GM18909 (cell line): ENCODE measurements at regions not wholly inside any gene's neighbourhood (a gene's known extent, or its start where the extent isn't known, plus 50 kb on each side); places are given as distances from the start of the nearest gene placed in this dataset.

Experiments used
- ATAC-seq: cut with Tn5 transposase; IDR thresholded peaks from one replicate; pipeline ENCODE4 v1.9.1; 2021; ENCODE audit warnings: mild to moderate bottlenecking; ENCODE audit not compliant: unreplicated experiment, poor library complexity

DNA sequence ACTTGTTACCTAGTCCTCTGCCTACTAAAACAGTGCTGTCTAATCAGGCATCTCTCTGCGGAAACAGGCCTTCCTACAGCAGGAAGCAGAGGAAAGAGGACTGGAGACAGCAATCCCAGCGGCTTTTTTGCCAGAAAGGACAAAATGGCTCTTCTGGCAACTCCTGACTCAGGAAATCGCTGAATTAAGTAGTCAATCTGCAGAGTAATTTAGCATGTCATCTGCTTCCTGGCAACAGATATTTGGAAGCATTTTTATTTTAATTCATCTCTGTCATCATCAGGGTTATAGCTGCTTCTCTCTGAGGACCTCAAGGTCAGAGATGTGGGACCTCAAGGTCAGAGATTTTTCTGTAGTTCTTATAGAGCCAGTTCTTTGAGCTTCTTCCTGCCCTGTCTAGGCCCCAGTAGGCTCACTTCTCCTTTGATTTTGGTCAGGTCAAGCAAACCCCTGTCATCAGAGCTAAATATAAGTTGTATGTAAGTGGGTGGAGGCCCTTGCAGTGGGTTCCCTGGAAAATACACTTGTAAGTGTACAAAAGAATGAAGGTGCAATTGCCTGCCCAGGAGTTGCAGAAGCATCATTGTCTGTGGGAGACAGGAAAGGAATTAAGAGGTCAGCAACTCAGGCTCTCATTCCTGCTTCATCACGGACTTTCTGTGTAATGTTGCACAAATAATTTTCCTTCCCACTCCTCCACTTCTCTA is 229.4 kb downstream of the ALDH8A1 start:
- no peak for ATAC-seq

- no peak for ATAC-seq
These were observed 230.0 kb downstream of the ALDH8A1 start for GRCh38 chr6:134719911-134720310.

- ATAC-seq, result no peak
These were observed 230.6 kb downstream of the ALDH8A1 start for GRCh38 chr6:134719286-134719685.

- ATAC-seq, result no peak
These were observed 235.2 kb downstream of the ALDH8A1 start for GRCh38 chr6:134714679-134715078.

DNA sequence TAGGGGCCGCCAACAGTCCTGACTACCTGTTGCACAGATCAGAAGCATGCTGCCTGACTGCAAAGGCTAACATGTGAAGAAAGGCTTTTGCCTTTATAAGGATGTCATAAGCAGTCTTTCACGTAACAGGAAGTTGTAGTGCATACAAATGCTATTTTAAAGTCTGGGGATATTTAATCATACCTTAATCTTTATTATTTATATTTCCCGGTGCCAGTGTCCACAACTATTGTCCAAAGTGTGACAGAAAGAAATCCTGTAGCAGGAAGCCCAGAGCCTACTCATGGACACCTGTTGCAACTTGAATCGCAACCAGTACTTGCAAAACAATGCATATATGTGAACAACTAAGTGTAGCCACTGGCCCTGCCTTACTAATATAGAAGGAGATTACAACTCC is 235.8 kb downstream of the ALDH8A1 start:
- no peak for ATAC-seq

- no peak for ATAC-seq
These were observed 237.6 kb downstream of the ALDH8A1 start for GRCh38 chr6:134712311-134712710.

GRCh38 chr6:134708079-134708478 is 241.8 kb downstream of the ALDH8A1 start:
- no peak for ATAC-seq

- ATAC-seq, result no peak
These were observed 242.4 kb downstream of the ALDH8A1 start for GRCh38 chr6:134707342-134708031.

DNA sequence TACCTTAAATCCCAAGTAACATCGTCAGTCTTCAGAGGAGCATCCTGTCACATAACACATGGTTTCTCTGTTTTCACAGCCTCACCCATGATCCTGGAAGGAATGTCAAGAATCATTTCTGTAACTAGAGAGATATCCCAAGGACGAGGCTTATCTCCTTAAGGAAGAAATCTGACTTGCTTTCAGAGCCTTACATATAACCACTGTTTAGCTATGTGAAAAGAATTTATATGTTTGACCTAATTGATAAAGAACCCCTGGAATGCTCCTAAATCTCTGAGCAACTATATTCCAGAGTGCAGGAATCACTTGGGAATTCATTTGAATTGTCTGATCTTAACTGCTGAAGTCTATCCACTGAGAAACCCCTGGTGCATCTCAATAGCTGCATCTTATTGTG is 243.1 kb downstream of the ALDH8A1 start:
- no peak for ATAC-seq

- ATAC-seq, result no peak
These were observed 243.7 kb downstream of the ALDH8A1 start for GRCh38 chr6:134706153-134706552.

- no peak for ATAC-seq
These were observed 246.7 kb downstream of the ALDH8A1 start for GRCh38 chr6:134703206-134703605.

DNA sequence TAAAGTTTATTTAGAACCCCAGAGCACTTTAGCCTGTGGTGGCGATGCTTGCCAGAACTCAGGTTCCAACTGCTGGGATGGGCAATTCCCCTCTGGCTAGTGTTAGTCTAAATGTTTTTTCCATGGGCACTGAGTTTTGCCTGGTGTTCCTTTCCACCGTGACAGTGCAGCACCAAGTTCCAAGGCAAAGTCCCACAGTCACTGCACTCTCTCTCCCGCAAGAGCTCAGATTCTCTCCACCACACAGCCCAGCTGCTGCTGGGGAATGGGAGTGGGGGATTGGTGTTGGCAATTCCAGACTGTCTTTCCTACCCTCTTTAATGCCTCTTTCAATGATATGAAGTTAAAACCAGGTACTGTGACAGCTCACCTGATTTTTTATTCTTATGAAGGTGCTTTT is 247.6 kb downstream of the ALDH8A1 start:
- no peak for ATAC-seq

DNA sequence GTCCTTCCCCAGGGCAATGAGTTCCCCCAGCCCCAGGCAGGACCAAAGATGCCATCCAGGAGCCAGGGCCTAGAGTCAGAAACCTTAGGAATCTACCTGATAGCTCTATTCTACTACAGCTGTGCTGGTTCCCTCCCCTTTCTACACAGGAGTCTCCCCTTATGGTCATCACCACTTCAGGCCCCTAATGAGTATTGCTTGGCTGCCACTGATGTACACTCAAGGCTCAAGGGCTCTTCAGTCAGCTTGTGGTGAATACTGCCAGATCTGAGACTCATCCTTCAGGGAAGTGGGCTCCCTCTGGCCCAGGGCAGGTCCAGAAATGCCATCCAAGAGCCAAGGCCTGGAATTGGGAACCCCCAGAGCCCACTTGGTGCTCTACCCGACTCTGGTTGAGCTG is 248.6 kb downstream of the ALDH8A1 start:
- ATAC-seq, result no peak

DNA sequence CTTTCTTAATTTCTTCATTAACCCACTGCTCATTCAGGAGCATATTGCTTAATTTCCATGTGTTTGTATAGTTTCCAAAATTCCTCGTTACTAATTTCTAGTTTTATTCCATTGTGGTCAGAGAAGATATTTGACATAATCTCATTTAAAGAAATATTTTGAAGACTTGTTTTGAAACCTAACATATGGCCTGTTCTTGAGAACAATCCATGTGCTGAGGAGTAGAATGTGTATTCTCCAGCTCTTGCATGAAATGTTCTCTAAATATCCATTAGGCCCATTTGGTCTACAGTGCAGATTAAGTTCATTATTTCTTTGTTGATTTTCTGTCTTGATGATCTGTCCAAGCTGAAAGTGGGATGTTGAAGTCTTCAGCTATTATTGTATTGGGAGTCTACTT is 251.7 kb downstream of the ALDH8A1 start:
- ATAC-seq, result no peak

DNA sequence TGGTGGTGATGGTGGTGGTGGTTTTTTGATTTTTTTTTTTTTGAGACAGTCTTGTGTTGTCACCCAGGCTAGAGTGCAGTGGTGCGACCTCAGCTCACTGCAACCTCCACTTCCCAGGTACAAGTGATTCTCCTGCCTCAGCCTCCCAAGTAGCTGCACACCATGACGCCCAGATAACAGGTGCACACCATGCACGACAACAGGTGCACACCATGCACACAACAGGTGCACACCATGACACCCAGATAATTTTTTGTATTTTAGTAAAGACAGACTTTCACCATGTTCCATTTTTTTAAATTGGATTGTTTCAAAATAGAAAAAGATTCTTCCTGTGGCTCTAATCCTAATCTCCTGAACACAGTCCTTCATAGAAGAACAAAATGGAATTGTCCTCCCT is 257.9 kb downstream of the ALDH8A1 start:
- ATAC-seq, result no peak

DNA sequence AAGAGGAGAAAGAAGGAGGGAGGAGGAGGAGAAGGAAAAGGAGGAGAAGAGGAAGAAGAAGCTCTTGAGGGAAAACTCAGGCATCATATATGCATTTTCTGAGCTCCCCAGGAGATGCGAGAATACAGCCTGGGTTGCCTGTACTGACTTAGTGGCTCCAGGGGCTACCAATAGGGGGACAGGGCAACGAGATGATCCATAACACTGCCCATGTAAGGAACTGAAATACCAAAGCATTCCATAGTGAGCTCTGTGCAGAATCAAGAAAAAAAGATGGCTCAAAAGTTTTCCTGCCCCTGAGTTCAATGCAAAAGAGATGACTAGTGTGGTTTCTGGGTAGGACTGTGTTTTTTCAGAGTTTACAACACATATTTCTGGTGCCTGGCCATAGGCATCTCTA is 258.7 kb downstream of the ALDH8A1 start:
- no peak for ATAC-seq

DNA sequence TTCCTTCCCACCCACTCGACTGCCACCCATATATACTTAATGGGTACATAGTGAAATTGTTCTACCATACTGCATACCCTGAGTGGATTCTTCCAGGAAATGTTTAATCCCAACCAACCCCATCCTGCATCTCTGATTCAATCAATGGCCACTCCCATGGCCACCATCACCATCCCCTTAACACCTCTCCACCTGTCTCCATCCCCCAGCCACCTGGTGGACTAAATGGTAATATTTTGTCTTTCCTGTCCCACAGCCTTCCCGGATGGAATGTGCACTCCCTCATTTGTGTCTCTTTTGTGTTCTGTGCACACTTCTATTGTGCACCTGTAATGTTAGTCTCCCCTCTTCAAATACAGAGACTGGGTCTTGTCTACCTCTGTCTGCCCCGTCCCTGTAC is 259.9 kb downstream of the ALDH8A1 start:
- no peak for ATAC-seq

DNA sequence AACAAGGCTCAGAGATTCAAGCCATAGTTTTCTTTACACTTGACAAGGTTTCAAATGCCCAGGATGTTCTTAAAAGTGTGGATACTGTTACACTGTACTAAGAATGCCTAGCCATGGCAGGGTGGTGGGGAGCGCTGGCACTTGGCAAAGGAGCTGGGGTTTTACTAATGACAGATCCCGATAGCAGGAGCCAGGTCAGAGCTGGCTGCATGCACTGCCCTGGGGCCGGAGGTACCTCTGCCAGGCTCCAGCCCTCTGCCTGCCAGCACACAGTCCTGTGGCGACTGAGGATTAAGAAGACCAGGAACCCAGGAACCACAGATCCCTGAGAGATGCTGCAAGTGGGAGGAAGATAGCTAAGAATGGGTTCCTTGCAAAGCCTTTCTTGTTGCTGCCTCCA is 260.3 kb downstream of the ALDH8A1 start:
- no peak for ATAC-seq

DNA sequence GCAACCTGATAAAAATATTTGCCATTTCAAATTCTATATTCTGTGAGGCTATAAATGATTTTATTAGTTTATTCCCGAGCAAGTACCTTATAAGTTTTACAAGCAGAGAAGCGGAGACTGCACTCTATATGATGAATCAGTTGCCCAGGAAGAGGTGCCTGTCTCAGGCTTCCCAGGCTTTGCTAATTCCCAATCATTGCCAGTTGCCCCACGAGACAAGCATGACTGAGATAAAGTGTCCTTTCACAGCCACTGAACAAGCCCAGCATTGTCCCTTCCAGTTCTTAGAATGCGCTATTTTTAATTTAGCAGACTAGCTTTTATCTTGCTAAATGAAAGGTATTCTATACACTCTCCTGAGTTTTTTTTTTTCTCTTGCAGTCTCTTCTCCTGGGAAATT is 260.7 kb downstream of the ALDH8A1 start:
- ATAC-seq, result no peak

DNA sequence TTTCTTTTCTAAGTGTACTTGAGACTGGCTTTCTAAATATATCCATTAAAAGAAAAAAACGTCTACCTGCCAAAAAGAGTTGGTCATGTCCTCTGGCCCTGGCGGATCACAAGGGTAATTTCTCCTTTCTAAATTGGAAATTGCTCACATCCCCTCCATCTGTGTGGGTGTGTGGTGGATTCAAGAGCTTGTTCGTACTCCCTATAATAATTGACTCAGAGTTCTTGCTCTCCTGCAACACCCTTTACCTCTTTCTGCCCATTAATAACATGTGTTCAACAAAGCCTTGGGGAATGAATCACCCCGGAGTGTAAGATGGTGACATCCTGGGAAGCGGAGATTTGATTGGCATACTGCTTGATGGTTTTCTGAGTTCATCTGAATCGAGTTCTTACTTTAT is 263.8 kb downstream of the ALDH8A1 start:
- ATAC-seq, result no peak

- no peak for ATAC-seq
These were observed 265.5 kb downstream of the ALDH8A1 start for GRCh38 chr6:134684423-134684795.

DNA sequence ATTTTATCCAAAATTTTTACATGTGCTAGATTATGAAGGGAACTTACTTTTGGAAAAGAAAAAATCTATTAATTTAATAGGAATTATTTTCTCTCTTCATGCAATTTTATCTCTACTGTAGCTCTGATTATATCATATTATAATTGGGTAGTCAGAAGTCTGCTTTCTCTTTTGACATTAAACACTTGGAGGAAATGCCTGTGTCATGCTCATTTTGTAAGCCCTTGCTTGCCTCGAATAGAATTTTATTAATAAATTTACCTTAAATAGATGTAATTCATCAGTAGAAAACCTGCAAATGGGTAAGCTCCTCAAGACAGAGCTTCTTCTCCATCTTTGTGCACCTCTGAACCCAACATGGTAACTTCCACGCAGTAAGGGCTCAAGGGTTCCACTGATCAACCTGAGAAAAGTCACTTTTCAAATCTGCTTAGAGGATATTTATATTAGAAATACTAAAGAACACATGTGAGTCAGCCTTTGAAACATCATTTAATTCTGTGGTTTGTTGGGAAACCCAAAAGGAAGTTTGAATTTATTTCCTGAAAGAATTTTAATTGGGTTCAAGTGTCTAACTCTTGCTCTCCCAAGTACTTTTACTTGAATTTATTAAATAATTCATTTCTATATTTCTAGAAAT is 266.0 kb downstream of the ALDH8A1 start:
- no peak for ATAC-seq
